H1 (cell line): ENCODE measurements at regions not wholly inside any gene's neighbourhood (a gene's known extent, or its start where the extent isn't known, plus 50 kb on each side); places are given as distances from the start of the nearest gene placed in this dataset.

ENCODE experiments used
- CTCF ChIA-PET: fragments of 300-600 bp; sonication (Branson Sonifier 250); formaldehyde crosslinking; loops from one replicate; lab custom pipeline; 2021; ENCODE audit not compliant: partially characterized antibody; lab: Charles Lee
- POLR2A ChIA-PET: fragments of 300-600 bp; sonication (Branson Sonifier 250); formaldehyde crosslinking; loops from one replicate; lab custom pipeline; 2021; ENCODE audit warnings: inconsistent platforms; ENCODE audit not compliant: partially characterized antibody; lab: Charles Lee
- DNase-seq, 2 experiments: peaks; one replicate each; pipeline versions ENCODE4 v3.0.0 to v3.0.0-alpha.2; 2010 to 2022; ENCODE audit warnings: low spot score in 2 of 2, low read depth in 1 of 2, mixed read lengths in 1 of 2
- FAIRE-seq: peaks from 2 replicates; lab custom pipeline; 2011; peaks lifted over from hg19 to GRCh38; lab: Jason Lieb, UNC
- H2AFZ ChIP-seq: 2 replicates; pipeline ENCODE4 v1.8.1; 2012; ENCODE audit warnings: low read length, inconsistent platforms
- H2AK5ac ChIP-seq: 2 replicates; pipeline ENCODE4 v1.6.1; 2013; ENCODE audit warnings: low read depth, low read length
- H2BK120ac ChIP-seq: replicated peaks from 2 replicates; pipeline ENCODE3; 2013; ENCODE audit warnings: low read depth, low read length, inconsistent platforms
- H2BK12ac ChIP-seq: 2 replicates; pipeline ENCODE4 v1.6.1; 2013; ENCODE audit warnings: low read depth, low read length
- H2BK15ac ChIP-seq: 2 replicates; pipeline ENCODE4 v1.6.1; 2013; ENCODE audit warnings: low read length
- H2BK20ac ChIP-seq: 2 replicates; pipeline ENCODE4 v1.6.1; 2013; ENCODE audit warnings: low read length
- H2BK5ac ChIP-seq: 2 replicates; pipeline ENCODE4 v1.6.1; 2013; ENCODE audit warnings: low read depth, low read length
- H3K14ac ChIP-seq: 2 replicates; pipeline ENCODE4 v1.6.1; 2013; ENCODE audit warnings: inconsistent platforms; ENCODE audit not compliant: insufficient read length
- H3K18ac ChIP-seq: 2 replicates; pipeline ENCODE4 v1.6.1; 2013; ENCODE audit warnings: low read length; ENCODE audit errors: extremely low read depth
- H3K23ac ChIP-seq: 2 replicates; pipeline ENCODE4 v1.6.1; 2013; ENCODE audit warnings: inconsistent platforms; ENCODE audit not compliant: insufficient read length
- H3K23me2 ChIP-seq: 2 replicates; pipeline ENCODE4 v1.6.1; 2013; ENCODE audit warnings: low read depth, low read length
- H3K27ac ChIP-seq: 2 replicates; pipeline ENCODE4 v1.6.1; 2011; ENCODE audit warnings: low read depth, low read length, inconsistent platforms
- H3K27me3 ChIP-seq, 4 experiments: replicated peaks in 1 of 4; 1 replicate in 1 of 4; 2 replicates in 3 of 4; pipeline versions ENCODE4 v1.6.1 to v1.8.1; 2011 to 2013; ENCODE audit warnings: low read length in 3 of 4, mild to moderate bottlenecking in 3 of 4, inconsistent platforms in 2 of 4, mixed read lengths in 2 of 4, moderate library complexity in 1 of 4; ENCODE audit not compliant: control insufficient read depth in 3 of 4, insufficient read depth in 3 of 4; ENCODE audit errors: extremely low read depth in 1 of 4
- H3K36me3 ChIP-seq, 4 experiments: 2 replicates each; pipeline versions ENCODE4 v1.6.1 to v1.8.1; 2011 to 2013; ENCODE audit warnings: mild to moderate bottlenecking in 4 of 4, low read length in 3 of 4, moderate library complexity in 2 of 4, control low read depth in 1 of 4, inconsistent platforms in 1 of 4; ENCODE audit not compliant: insufficient read depth in 4 of 4, control insufficient read depth in 2 of 4
- H3K4ac ChIP-seq: replicated peaks from 2 replicates; pipeline ENCODE3; 2013; ENCODE audit warnings: low read length, low read depth, mixed read lengths, inconsistent platforms; ENCODE audit not compliant: insufficient read length
- H3K4me1 ChIP-seq, 4 experiments: replicated peaks in 1 of 4; 1 replicate in 1 of 4; 2 replicates in 3 of 4; pipeline versions ENCODE4 v1.6.1 to v1.8.1; 2011 to 2013; ENCODE audit warnings: low read length in 3 of 4, inconsistent platforms in 2 of 4, mixed read lengths in 1 of 4; ENCODE audit not compliant: insufficient read depth in 4 of 4, control insufficient read depth in 3 of 4
- H3K4me2 ChIP-seq, 2 experiments: 2 replicates each; pipeline versions ENCODE4 v1.6.1 to v1.8.1; 2011 to 2013; ENCODE audit warnings: low read depth in 2 of 2, low read length in 2 of 2, control low read depth in 1 of 2, inconsistent platforms in 1 of 2, mild to moderate bottlenecking in 1 of 2; ENCODE audit not compliant: insufficient read depth in 1 of 2
- H3K4me3 ChIP-seq, 4 experiments: fragments of 200-600, 300-600 bp in 1 of 4; sonication (generic), shearing (Covaris generic), sonication (Bioruptor Twin) in 1 of 4; 2 replicates each; pipeline versions ENCODE4 v1.5.1 to v1.8.1; 2011 to 2016; ENCODE audit warnings: low read length in 4 of 4, low read depth in 3 of 4, control low read depth in 2 of 4, inconsistent platforms in 2 of 4, mild to moderate bottlenecking in 2 of 4, mixed read lengths in 1 of 4, moderate library complexity in 1 of 4; ENCODE audit not compliant: insufficient read depth in 2 of 4; ENCODE audit errors: extremely low read depth in 1 of 4
- H3K56ac ChIP-seq: replicated peaks from 2 replicates; pipeline ENCODE3; 2013; ENCODE audit warnings: low read depth, mild to moderate bottlenecking, mixed read lengths, low read length, inconsistent platforms; ENCODE audit not compliant: insufficient read length
- H3K79me1 ChIP-seq: 2 replicates; pipeline ENCODE4 v1.6.1; 2013; ENCODE audit warnings: low read depth, low read length, control low read depth
- H3K79me2 ChIP-seq, 2 experiments: 2 replicates each; pipeline versions ENCODE4 v1.6.1 to v1.8.1; 2012 to 2013; ENCODE audit warnings: low read length in 2 of 2, mild to moderate bottlenecking in 2 of 2, inconsistent platforms in 1 of 2; ENCODE audit not compliant: insufficient read depth in 2 of 2, control insufficient read depth in 1 of 2
- H3K9ac ChIP-seq, 4 experiments: replicated peaks in 1 of 4; 1 replicate in 1 of 4; 2 replicates in 3 of 4; pipeline versions ENCODE4 v1.6.1 to v1.8.1; 2011 to 2013; ENCODE audit warnings: low read depth in 3 of 4, low read length in 3 of 4, control low read depth in 2 of 4, mild to moderate bottlenecking in 2 of 4, moderate library complexity in 2 of 4, inconsistent platforms in 1 of 4; ENCODE audit errors: extremely low read depth in 1 of 4
- H3K9me3 ChIP-seq, 2 experiments: 2 replicates each; pipeline versions ENCODE4 v1.6.1 to v1.8.1; 2012 to 2013; ENCODE audit warnings: mild to moderate bottlenecking in 2 of 2, moderate library complexity in 2 of 2, control low read depth in 1 of 2, inconsistent platforms in 1 of 2, low read depth in 1 of 2, low read length in 1 of 2, mixed read lengths in 1 of 2; ENCODE audit not compliant: insufficient read depth in 2 of 2
- H4K20me1 ChIP-seq, 2 experiments: replicated peaks in 1 of 2; 2 replicates each; pipeline versions ENCODE3 to v1.8.1; 2011 to 2013; ENCODE audit warnings: inconsistent platforms in 2 of 2, low read length in 2 of 2, mild to moderate bottlenecking in 1 of 2; ENCODE audit not compliant: insufficient read depth in 2 of 2, control insufficient read depth in 1 of 2
- H4K5ac ChIP-seq: 2 replicates; pipeline ENCODE4 v1.6.1; 2013; ENCODE audit warnings: low read length, low read depth, mixed read lengths, inconsistent platforms; ENCODE audit not compliant: insufficient read length
- H4K8ac ChIP-seq: 2 replicates; pipeline ENCODE4 v1.8.0; 2013; ENCODE audit warnings: mild to moderate bottlenecking, moderate library complexity, low read length, inconsistent platforms; ENCODE audit not compliant: insufficient read depth; ENCODE audit errors: extremely low read depth
- H4K91ac ChIP-seq: replicated peaks from 2 replicates; pipeline ENCODE3; 2013; ENCODE audit warnings: low read length, mixed read lengths, inconsistent platforms; ENCODE audit not compliant: insufficient read length
- FOSL1 ChIP-seq: IDR thresholded peaks from 2 replicates; pipeline ENCODE4 v1.6.1; 2011; ENCODE audit warnings: mild to moderate bottlenecking, low read depth, low read length, moderate library complexity; ENCODE audit not compliant: insufficient read depth
- KDM1A ChIP-seq: fragments of 200-600, 300-600 bp; sonication (generic); IDR thresholded peaks from 2 replicates; pipeline ENCODE4 v1.7.1; 2016; ENCODE audit warnings: mild to moderate bottlenecking, low read length, borderline replicate concordance
- WGBS, 2 experiments: shearing (Covaris generic) in 1 of 2; methylation state at CpG; one replicate each; pipeline versions ENCODE4 v1.1.6 to v1.1.7; 2013 to 2015; ENCODE audit warnings: low lambda C conversion rate in 2 of 2, mixed read lengths in 2 of 2, inconsistent platforms in 1 of 2, low coverage in 1 of 2, missing lambda C conversion rate in 1 of 2; ENCODE audit not compliant: insufficient replicate concordance in 2 of 2, insufficient coverage in 1 of 2, insufficient read length in 1 of 2; ENCODE audit errors: extremely low coverage in 1 of 2, missing lambda C conversion rate in 1 of 2; 5-methylcytosine and 5-hydroxymethylcytosine counted together

- no peaks in the 10 kb centered on the region for H4K20me1 ChIP-seq
- no peak overlapping the region for H3K14ac ChIP-seq
- no peak overlapping the region for H3K23ac ChIP-seq
- H4K5ac ChIP-seq, result no peak overlapping the region
- H2BK15ac ChIP-seq, result no peak overlapping the region
- no peaks in the 10 kb centered on the region for H3K23me2 ChIP-seq
- H3K4ac ChIP-seq, result no peak overlapping the region
- no peak overlapping the region for H2AFZ ChIP-seq
- no peak overlapping the region for H2BK20ac ChIP-seq
- H3K4me2 ChIP-seq, result no peak overlapping the region
- ChIA-PET POLR2A (no interaction called here), CTCF (interaction anchor here (0.7 kb wide), 1 partner anchor 889 kb away, joined by 3 read pairs; no protein-coding TSS in a partner anchor)
- H2BK5ac ChIP-seq, result no peak overlapping the region
- H3K9ac ChIP-seq, result no peak overlapping the region
- H3K18ac ChIP-seq, result no peak overlapping the region
- no peaks in the 10 kb centered on the region for H3K27me3 ChIP-seq
- H4K91ac ChIP-seq, result no peak overlapping the region
- H3K27ac ChIP-seq, result no peak overlapping the region
- H3K4me3 ChIP-seq, result no peak overlapping the region
- no peaks in the 10 kb centered on the region for H3K79me1 ChIP-seq
- no peak overlapping the region for H3K56ac ChIP-seq
- FAIRE-seq (no peak), DNase-seq (no peak)
- no peak overlapping the region for H2BK120ac ChIP-seq
- H2AK5ac ChIP-seq, result no peak overlapping the region
- TF ChIP-seq FOSL1 (no peak), KDM1A (no peak)
- no peaks in the 10 kb centered on the region for H3K36me3 ChIP-seq
- no peaks in the 10 kb centered on the region for H3K9me3 ChIP-seq
- WGBS, 2 experiments, result 81% methylated on average over 3 of the region's 3 CpGs; no CpG with 5 or more reads in 1 of the 2 experiments
- no peak overlapping the region for H4K8ac ChIP-seq
- H3K4me1 ChIP-seq, result no peaks in the 10 kb centered on the region
- no peak overlapping the region for H2BK12ac ChIP-seq
- H3K79me2 ChIP-seq, result no peaks in the 10 kb centered on the region
These were observed 825.5 kb upstream of the SEL1L start for GRCh38 chr14:82359201-82359600.
